HUES64 (cell line): ENCODE measurements at regions not wholly inside any gene's neighbourhood (a gene's known extent, or its start where the extent isn't known, plus 50 kb on each side); places are given as distances from the start of the nearest gene placed in this dataset.

Experiments
- H3K27ac ChIP-seq: 2 replicates; pipeline ENCODE4 v1.7.0; 2013; ENCODE audit warnings: low read depth, low read length, inconsistent platforms
- H3K27me3 ChIP-seq: 2 replicates; pipeline ENCODE4 v1.6.1; 2013; ENCODE audit warnings: mild to moderate bottlenecking, low read length; ENCODE audit not compliant: insufficient read depth
- H3K36me3 ChIP-seq: 2 replicates; pipeline ENCODE4 v1.6.1; 2013; ENCODE audit warnings: mild to moderate bottlenecking, low read length; ENCODE audit not compliant: insufficient read depth
- H3K4me1 ChIP-seq: 2 replicates; pipeline ENCODE4 v1.6.1; 2013; ENCODE audit warnings: mild to moderate bottlenecking, low read length, moderate library complexity; ENCODE audit not compliant: insufficient read depth
- H3K4me3 ChIP-seq: 2 replicates; pipeline ENCODE4 v1.5.1; 2013; ENCODE audit warnings: mild to moderate bottlenecking, low read length, moderate library complexity
- H3K9ac ChIP-seq: 2 replicates; pipeline ENCODE4 v1.6.1; 2013; ENCODE audit warnings: mild to moderate bottlenecking, low read depth, low read length
- H3K9me3 ChIP-seq: 2 replicates; pipeline ENCODE4 v1.6.1; 2013; ENCODE audit warnings: low read depth, low read length; ENCODE audit not compliant: insufficient read depth
- WGBS: fragments of 150-250, 120-280 bp; methylation state at CpG from one replicate; pipeline ENCODE4 v1.1.7; 2013; ENCODE audit warnings: missing lambda C conversion rate; 5-methylcytosine and 5-hydroxymethylcytosine counted together

GRCh38 chr4:14079601-14080000 is 452.1 kb upstream of the BOD1L1 start:
- no peaks in the 10 kb centered on the region for H3K27me3 ChIP-seq
- no peaks in the 10 kb centered on the region for H3K36me3 ChIP-seq
- no peak overlapping the region for H3K27ac ChIP-seq
- H3K4me1 ChIP-seq: peaks cover 15% of the 10 kb centered on the region
- no peaks in the 10 kb centered on the region for H3K9me3 ChIP-seq
- 92% methylated on average over 1 of the region's 1 CpG for WGBS
- H3K9ac ChIP-seq: no peak overlapping the region
- H3K4me3 ChIP-seq: no peak overlapping the region

- Histone ChIP-seq H3K9me3 (peaks cover 8% of the 10 kb centered on the region), H3K36me3 (no peaks in the 10 kb centered on the region), H3K27ac (no peak overlapping the region), H3K4me3 (no peak overlapping the region), H3K4me1 (peaks cover 15% of the 10 kb centered on the region), H3K9ac (no peak overlapping the region), H3K27me3 (no peaks in the 10 kb centered on the region)
- 93% methylated on average over 3 of the region's 3 CpGs for WGBS
Measured at GRCh38 chr4:14083150-14083549, 455.6 kb upstream of the BOD1L1 start.

GRCh38 chr4:14084598-14084997 is 457.1 kb upstream of the BOD1L1 start:
- 35% methylated on average over 2 of the region's 2 CpGs for WGBS
- Histone ChIP-seq H3K27ac (peak overlapping the region; percentile 72; the same call in 1 of the 2 replicates), H3K9me3 (peaks cover 8% of the 10 kb centered on the region), H3K36me3 (no peaks in the 10 kb centered on the region), H3K4me3 (no peak overlapping the region), H3K4me1 (peaks cover 15% of the 10 kb centered on the region), H3K27me3 (no peaks in the 10 kb centered on the region), H3K9ac (no peak overlapping the region)

- no peak overlapping the region for H3K27ac ChIP-seq
- no peaks in the 10 kb centered on the region for H3K36me3 ChIP-seq
- H3K9ac ChIP-seq: no peak overlapping the region
- no peak overlapping the region for H3K4me3 ChIP-seq
- H3K9me3 ChIP-seq: peaks cover 8% of the 10 kb centered on the region
- H3K4me1 ChIP-seq: peaks cover 15% of the 10 kb centered on the region
- WGBS: 99% methylated on average over 2 of the region's 2 CpGs
- H3K27me3 ChIP-seq: no peaks in the 10 kb centered on the region
Measured at GRCh38 chr4:14087459-14087858, 459.9 kb upstream of the BOD1L1 start.

- H3K4me3 ChIP-seq: no peak overlapping the region
- WGBS: no CpG with 5 or more reads among the region's 1 CpG
- H3K4me1 ChIP-seq: peaks cover 12% of the 10 kb centered on the region
- no peak overlapping the region for H3K9ac ChIP-seq
- no peaks in the 10 kb centered on the region for H3K27me3 ChIP-seq
- H3K9me3 ChIP-seq: peaks cover 8% of the 10 kb centered on the region
- no peaks in the 10 kb centered on the region for H3K36me3 ChIP-seq
- H3K27ac ChIP-seq: no peak overlapping the region
Measured at GRCh38 chr4:14087921-14088320, 460.4 kb upstream of the BOD1L1 start.

GRCh38 chr4:14091531-14091930 is 464.0 kb upstream of the BOD1L1 start:
- Histone ChIP-seq H3K9ac (no peak overlapping the region), H3K36me3 (no peaks in the 10 kb centered on the region), H3K27me3 (no peaks in the 10 kb centered on the region), H3K4me3 (no peak overlapping the region), H3K27ac (no peak overlapping the region), H3K9me3 (no peaks in the 10 kb centered on the region), H3K4me1 (no peaks in the 10 kb centered on the region)

GRCh38 chr4:14091966-14092365 is 464.4 kb upstream of the BOD1L1 start:
- Histone ChIP-seq H3K4me1 (no peaks in the 10 kb centered on the region), H3K4me3 (no peak overlapping the region), H3K36me3 (no peaks in the 10 kb centered on the region), H3K27me3 (no peaks in the 10 kb centered on the region), H3K9ac (no peak overlapping the region), H3K27ac (no peak overlapping the region), H3K9me3 (no peaks in the 10 kb centered on the region)
- 96% methylated on average over 2 of the region's 2 CpGs for WGBS

- Histone ChIP-seq H3K4me3 (no peak overlapping the region), H3K36me3 (no peaks in the 10 kb centered on the region), H3K27me3 (no peaks in the 10 kb centered on the region), H3K4me1 (no peaks in the 10 kb centered on the region), H3K9me3 (no peaks in the 10 kb centered on the region), H3K9ac (no peak overlapping the region), H3K27ac (no peak overlapping the region)
- 90% methylated on average over 3 of the region's 3 CpGs for WGBS
Measured at GRCh38 chr4:14092741-14093140, 465.2 kb upstream of the BOD1L1 start.

- Histone ChIP-seq H3K4me1 (no peaks in the 10 kb centered on the region), H3K4me3 (no peak overlapping the region), H3K9me3 (no peaks in the 10 kb centered on the region), H3K27me3 (no peaks in the 10 kb centered on the region), H3K36me3 (no peaks in the 10 kb centered on the region), H3K9ac (no peak overlapping the region), H3K27ac (no peak overlapping the region)
- 93% methylated on average over 1 of the region's 1 CpG for WGBS
Measured at GRCh38 chr4:14095831-14096230, 468.3 kb upstream of the BOD1L1 start.

- no peaks in the 10 kb centered on the region for H3K4me1 ChIP-seq
- H3K36me3 ChIP-seq: no peaks in the 10 kb centered on the region
- no peak overlapping the region for H3K27ac ChIP-seq
- WGBS: 95% methylated on average over 4 of the region's 4 CpGs
- no peaks in the 10 kb centered on the region for H3K9me3 ChIP-seq
- H3K4me3 ChIP-seq: no peak overlapping the region
- H3K27me3 ChIP-seq: no peaks in the 10 kb centered on the region
- H3K9ac ChIP-seq: no peak overlapping the region
Measured at GRCh38 chr4:14096396-14096965, 469.0 kb upstream of the BOD1L1 start.

GRCh38 chr4:14100349-14100748 is 472.8 kb upstream of the BOD1L1 start:
- no peaks in the 10 kb centered on the region for H3K36me3 ChIP-seq
- WGBS: 88% methylated on average over 4 of the region's 4 CpGs
- H3K4me3 ChIP-seq: no peak overlapping the region
- H3K9me3 ChIP-seq: peaks cover under 1% of the 10 kb centered on the region; the same call in 1 of the 2 replicates
- no peak overlapping the region for H3K9ac ChIP-seq
- H3K27me3 ChIP-seq: no peaks in the 10 kb centered on the region
- no peaks in the 10 kb centered on the region for H3K4me1 ChIP-seq
- H3K27ac ChIP-seq: no peak overlapping the region

GRCh38 chr4:14110407-14110806 is 482.9 kb upstream of the BOD1L1 start:
- no peak overlapping the region for H3K4me3 ChIP-seq
- H3K36me3 ChIP-seq: no peaks in the 10 kb centered on the region
- H3K9me3 ChIP-seq: peaks cover 23% of the 10 kb centered on the region
- peaks cover 2% of the 10 kb centered on the region for H3K4me1 ChIP-seq
- no peak overlapping the region for H3K27ac ChIP-seq
- WGBS: 91% methylated on average over 2 of the region's 2 CpGs
- no peaks in the 10 kb centered on the region for H3K27me3 ChIP-seq
- H3K9ac ChIP-seq: no peak overlapping the region
